Ovary (tissue), 7 donors: ENCODE measurements at regions not wholly inside any gene's neighbourhood (a gene's known extent, or its start where the extent isn't known, plus 50 kb on each side); places are given as distances from the start of the nearest gene placed in this dataset.

ENCODE experiments used
- DNase-seq, 5 donors: peaks; one replicate each; pipeline ENCODE4 v3.0.0-alpha.2; 2019 to 2020
- H3K27ac ChIP-seq, 2 donors: fragments of 200-600 bp; one replicate each; pipeline versions ENCODE4 v1.5.1 to v1.8.0; 2019 to 2022
- H3K27me3 ChIP-seq: fragments of 200-600 bp; one replicate; pipeline ENCODE4 v1.8.0; 2022
- H3K36me3 ChIP-seq: fragments of 200-600 bp; sonication (generic); one replicate; pipeline ENCODE4 v1.5.1; 2019
- H3K4me1 ChIP-seq: one replicate; pipeline ENCODE4 v1.8.1; 2013; ENCODE audit warnings: mild to moderate bottlenecking, moderate library complexity; ENCODE audit not compliant: insufficient read depth
- H3K4me3 ChIP-seq: fragments of 200-600 bp; sonication (generic); one replicate; pipeline ENCODE4 v1.5.1; 2017
- H3K9me3 ChIP-seq, 2 donors: fragments of 200-600 bp in 1 of 2; sonication (generic) in 1 of 2; one replicate each; pipeline versions ENCODE4 v1.5.1 to v1.8.1; 2013 to 2019; ENCODE audit warnings: mild to moderate bottlenecking in 1 of 2, moderate library complexity in 1 of 2
- EP300 ChIP-seq: sonication (generic); formaldehyde crosslinking; IDR thresholded peaks from one replicate; pipeline ENCODE4 v1.6.1; 2017; ENCODE audit warnings: antibody characterized with exemption
- POLR2A ChIP-seq: fragments of 450-650 bp; IDR thresholded peaks from one replicate; pipeline ENCODE4 v1.6.1; 2017; ENCODE audit warnings: antibody characterized with exemption, mild to moderate bottlenecking, moderate library complexity
- WGBS, 3 donors: extraction: QIAGEN DNeasy Blood & Tissue Kit in 1 of 3; methylation state at CpG; one replicate each; pipeline versions ENCODE4 v1.1.5 to v1.1.7; 2013 to 2017; 5-methylcytosine and 5-hydroxymethylcytosine counted together
- intact Hi-C, 4 donors: fragments of 100-400 bp; cut with DNase I; formaldehyde crosslinking; loops; one replicate each; pipeline versions ENCODE4 v1.11.0 to v1.15.1; 2022 to 2023
- TF ChIP-seq, protein P1 (sequence below), 3 donors: fragments of 450-650 bp in 2 of 3; fragments of 200-600 bp in 1 of 3; IDR thresholded peaks; one replicate each; pipeline versions ENCODE4 v1.5.1 to v1.8.0; 2016 to 2022; ENCODE audit warnings: antibody characterized with exemption in 3 of 3, mild to moderate bottlenecking in 1 of 3
- donor health status: DM: no; HTN: no; CAD: no; lungs with moderate emphysema.
- donor health status: DM: no; HTN: no; CAD: no.
- donor health status: Bipolar disorder and iron deficiency.
- donor health status: DM: no; HTN: no; CAD: no.
- donor health status: DM: yes; HTN: yes; CAD: no.

DNA sequence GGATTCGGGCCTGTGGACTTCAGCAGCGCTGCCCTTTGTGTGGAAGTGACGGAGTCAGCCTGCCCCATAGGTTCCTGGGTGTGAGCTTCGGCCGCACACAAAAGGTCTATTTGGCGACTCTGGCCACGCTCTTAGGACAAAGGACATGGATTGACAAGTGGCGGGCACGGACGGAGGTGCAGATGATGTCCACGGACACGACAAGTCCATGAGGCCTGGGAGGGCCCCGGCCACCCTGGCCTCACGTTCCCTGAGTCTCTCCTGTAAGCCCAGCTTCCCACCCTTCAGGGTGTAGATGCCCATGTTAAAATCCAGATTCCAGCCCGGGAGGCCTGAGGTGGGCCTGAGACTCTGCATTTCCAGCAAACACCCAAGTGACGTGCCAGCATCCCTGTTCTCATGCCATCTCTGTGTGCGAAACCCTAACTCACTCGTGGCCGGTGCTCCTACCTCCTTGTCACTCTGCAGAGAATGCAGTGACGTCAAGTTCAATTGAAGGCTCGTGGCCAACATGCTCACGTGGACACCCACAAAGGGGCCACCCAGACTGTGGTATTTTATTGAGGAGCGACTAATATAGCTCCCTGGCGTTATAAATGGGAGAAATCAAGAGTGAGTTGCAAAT, 111.7 kb downstream of the RTP5 start:
- WGBS, 3 donors: 94% methylated on average over 24 of the region's 24 CpGs
- H3K36me3 ChIP-seq: no peaks in the 10 kb centered on the region
- H3K27me3 ChIP-seq: no peaks in the 10 kb centered on the region
- TF ChIP-seq POLR2A: no peak
- TF ChIP-seq EP300: no peak
- TF ChIP-seq, protein P1, sequence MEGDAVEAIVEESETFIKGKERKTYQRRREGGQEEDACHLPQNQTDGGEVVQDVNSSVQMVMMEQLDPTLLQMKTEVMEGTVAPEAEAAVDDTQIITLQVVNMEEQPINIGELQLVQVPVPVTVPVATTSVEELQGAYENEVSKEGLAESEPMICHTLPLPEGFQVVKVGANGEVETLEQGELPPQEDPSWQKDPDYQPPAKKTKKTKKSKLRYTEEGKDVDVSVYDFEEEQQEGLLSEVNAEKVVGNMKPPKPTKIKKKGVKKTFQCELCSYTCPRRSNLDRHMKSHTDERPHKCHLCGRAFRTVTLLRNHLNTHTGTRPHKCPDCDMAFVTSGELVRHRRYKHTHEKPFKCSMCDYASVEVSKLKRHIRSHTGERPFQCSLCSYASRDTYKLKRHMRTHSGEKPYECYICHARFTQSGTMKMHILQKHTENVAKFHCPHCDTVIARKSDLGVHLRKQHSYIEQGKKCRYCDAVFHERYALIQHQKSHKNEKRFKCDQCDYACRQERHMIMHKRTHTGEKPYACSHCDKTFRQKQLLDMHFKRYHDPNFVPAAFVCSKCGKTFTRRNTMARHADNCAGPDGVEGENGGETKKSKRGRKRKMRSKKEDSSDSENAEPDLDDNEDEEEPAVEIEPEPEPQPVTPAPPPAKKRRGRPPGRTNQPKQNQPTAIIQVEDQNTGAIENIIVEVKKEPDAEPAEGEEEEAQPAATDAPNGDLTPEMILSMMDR (IDR thresholded peaks at IDR 0.05): no peak
- H3K9me3 ChIP-seq: no peaks in the 10 kb centered on the region
- intact Hi-C loops: no loop called here
- DNase-seq: no peak
- H3K4me3 ChIP-seq: no peak overlapping the region
- no peak overlapping the region for H3K27ac ChIP-seq
- H3K4me1 ChIP-seq: peaks cover 3% of the 10 kb centered on the region

DNA sequence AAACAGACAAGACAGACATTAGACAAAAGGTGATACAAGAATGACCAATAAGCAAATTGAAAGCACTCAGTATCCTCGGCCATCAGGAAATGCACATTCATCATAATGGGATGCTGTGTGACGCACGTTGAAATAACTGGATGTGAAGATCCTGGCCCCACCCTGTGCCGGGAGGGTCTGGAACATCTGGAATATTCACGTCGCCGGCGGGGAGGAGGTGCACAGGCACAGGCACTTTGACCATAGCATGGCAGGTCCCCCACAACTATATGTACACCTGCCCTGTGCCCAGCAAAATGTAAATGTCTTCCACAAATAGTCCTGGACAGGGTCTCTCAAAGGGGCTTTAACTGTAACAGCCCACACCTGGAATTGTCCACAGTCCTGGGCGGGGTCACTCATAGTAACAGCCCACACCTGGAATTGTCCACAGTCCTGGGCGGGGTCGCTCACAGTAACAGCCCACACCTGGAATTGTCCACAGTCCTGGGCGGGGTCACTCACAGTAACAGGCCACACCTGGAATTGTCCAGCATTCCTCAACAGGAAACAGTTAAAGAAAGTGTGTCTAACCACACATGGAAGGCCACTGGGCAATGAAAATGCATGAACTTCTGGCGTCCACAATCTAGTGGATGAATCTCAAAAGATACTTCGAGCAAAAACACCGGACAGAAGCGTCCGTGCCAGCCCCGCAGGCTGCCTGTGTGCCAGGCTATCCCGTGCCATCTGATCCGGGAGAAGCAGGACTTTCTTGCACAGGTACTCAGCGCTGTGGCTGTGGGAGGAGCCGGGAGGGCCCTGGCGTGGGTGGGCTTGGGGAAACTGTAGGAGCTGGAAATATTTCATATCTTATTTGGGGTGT, 113.4 kb downstream of the RTP5 start:
- no peaks in the 10 kb centered on the region for H3K27me3 ChIP-seq
- intact Hi-C loops: no loop called here
- H3K4me1 ChIP-seq: peaks cover 3% of the 10 kb centered on the region
- H3K36me3 ChIP-seq: no peaks in the 10 kb centered on the region
- H3K4me3 ChIP-seq: no peak overlapping the region
- no peak overlapping the region for H3K27ac ChIP-seq
- H3K9me3 ChIP-seq: no peaks in the 10 kb centered on the region
- TF ChIP-seq POLR2A (no peak), EP300 (no peak)
- TF ChIP-seq, protein P1 (IDR thresholded peaks at IDR 0.05): no peak
- WGBS, 3 donors: 83 to 87% (median 85%) methylated on average over 23 of the region's 23 CpGs
- DNase-seq: no peak

DNA sequence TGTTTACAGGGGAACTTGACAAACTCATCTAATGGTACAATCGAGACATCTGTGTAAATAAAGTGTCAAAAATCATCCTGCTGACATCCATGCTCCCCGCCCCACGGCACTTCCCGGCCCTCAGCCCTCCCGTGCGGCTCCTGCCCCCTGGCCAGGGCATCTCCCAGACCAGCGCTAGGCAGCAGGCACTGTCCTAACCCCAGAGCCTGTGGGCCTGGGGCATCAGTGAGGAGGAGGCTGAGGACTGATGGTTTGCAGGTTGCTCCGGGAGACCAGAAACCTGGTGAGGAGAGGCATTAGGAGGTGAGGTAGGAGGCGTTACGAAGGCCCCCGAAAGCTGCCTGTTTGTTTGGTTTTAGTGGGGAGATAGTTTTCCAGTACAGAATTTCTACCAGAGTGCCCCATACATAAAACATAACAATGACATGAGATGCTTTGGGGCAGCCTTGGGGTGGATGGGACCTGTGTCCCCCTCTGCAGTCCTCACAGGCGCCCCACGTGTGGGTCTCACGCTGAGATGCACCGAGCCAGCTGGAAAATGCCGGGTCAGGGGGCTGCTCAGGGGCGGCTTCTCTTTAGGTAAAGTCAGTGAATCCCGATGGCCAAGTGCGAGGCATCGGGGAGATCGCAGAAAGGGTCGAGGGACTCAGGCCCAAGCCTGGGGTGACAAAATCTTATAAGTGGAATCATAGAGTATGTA, 114.2 kb downstream of the RTP5 start:
- 84 to 87% (median 86%) methylated on average over 22 of the region's 22 CpGs for WGBS, 3 donors
- Histone ChIP-seq H3K4me1 (peaks cover 3% of the 10 kb centered on the region), H3K36me3 (no peaks in the 10 kb centered on the region), H3K27ac (no peak overlapping the region), H3K9me3 (no peaks in the 10 kb centered on the region), H3K27me3 (no peaks in the 10 kb centered on the region), H3K4me3 (no peak overlapping the region)
- TF ChIP-seq, protein P1 (IDR thresholded peaks at IDR 0.05): no peak
- TF ChIP-seq EP300 (no peak), POLR2A (no peak)
- intact Hi-C loops: no loop called here
- DNase-seq: no peak

DNA sequence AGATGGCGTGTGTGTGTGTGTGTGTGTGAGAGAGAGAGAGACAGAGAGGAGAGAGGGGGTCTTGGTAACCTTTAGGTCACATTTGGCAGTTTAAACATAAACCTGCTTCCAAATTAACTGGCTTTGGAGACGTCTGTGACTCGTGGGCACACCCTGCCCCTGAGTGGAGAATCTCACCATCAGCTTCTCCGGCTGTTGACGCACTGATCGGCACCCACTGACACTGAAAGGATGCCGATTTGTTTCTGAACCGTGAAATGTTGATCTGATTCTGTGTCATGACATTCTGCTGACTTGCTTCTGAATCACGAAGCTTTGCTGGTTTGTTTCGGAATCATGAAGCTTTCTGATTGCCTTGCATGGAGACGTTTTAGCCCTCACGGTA, 114.7 kb downstream of the RTP5 start:
- intact Hi-C loops: no loop called here
- H3K4me3 ChIP-seq: no peak overlapping the region
- WGBS, 3 donors: 73 to 78% (median 78%) methylated on average over 12 of the region's 12 CpGs
- no peaks in the 10 kb centered on the region for H3K27me3 ChIP-seq
- H3K27ac ChIP-seq: no peak overlapping the region
- H3K9me3 ChIP-seq: no peaks in the 10 kb centered on the region
- TF ChIP-seq, protein P1 (IDR thresholded peaks at IDR 0.05): no peak
- TF ChIP-seq EP300 (no peak), POLR2A (no peak)
- H3K36me3 ChIP-seq: no peaks in the 10 kb centered on the region
- H3K4me1 ChIP-seq: peaks cover 3% of the 10 kb centered on the region
- DNase-seq: no peak
